K562 (cell line): ENCODE measurements at regions not wholly inside any gene's neighbourhood (a gene's known extent, or its start where the extent isn't known, plus 50 kb on each side); places are given as distances from the start of the nearest gene placed in this dataset.

Experiments used
- CREBBP ChIP-seq: IDR thresholded peaks from one replicate; pipeline ENCODE4 v1.6.1; 2012; ENCODE audit warnings: low read depth, mild to moderate bottlenecking, control low read depth, inconsistent platforms, low read length
- HDAC2 ChIP-seq: fragments of 450-650 bp; IDR thresholded peaks from 2 replicates; pipeline ENCODE4 v1.6.1; 2016; ENCODE audit warnings: mild to moderate bottlenecking
- HDAC6 ChIP-seq: IDR thresholded peaks from 2 replicates; pipeline ENCODE4 v1.6.1; 2012; ENCODE audit warnings: low read depth, mild to moderate bottlenecking, control low read depth, inconsistent platforms, low read length, moderate library complexity
- POLR3A ChIP-seq: IDR thresholded peaks from 2 replicates; pipeline ENCODE4 v1.6.1; 2011; ENCODE audit warnings: borderline replicate concordance, mild to moderate bottlenecking, moderate library complexity; ENCODE audit not compliant: insufficient read length, insufficient read depth; ENCODE audit errors: extremely low read depth
- TAL1 ChIP-seq: fragments of 450-650 bp; IDR thresholded peaks from 2 replicates; pipeline ENCODE4 v1.6.1; 2016; ENCODE audit warnings: mild to moderate bottlenecking
- THAP7 ChIP-seq: fragments of 250-450 bp; sonication (Bioruptor Pico); IDR thresholded peaks from 2 replicates; pipeline ENCODE4 v1.5.0; 2021
- TSHZ1 ChIP-seq: fragments of 250-450 bp; sonication (Bioruptor Pico); IDR thresholded peaks from 2 replicates; pipeline ENCODE4 v1.4.0; 2020; ENCODE audit warnings: mild to moderate bottlenecking, moderate library complexity
- ZBTB11 ChIP-seq, 3 experiments: fragments of 200-800 bp in 1 of 3; fragments of 250-450 bp in 1 of 3; fragments of 450-650 bp in 1 of 3; sonication (Bioruptor Pico) in 1 of 3; sonication (Bioruptor generic) in 1 of 3; formaldehyde crosslinking in 1 of 3; IDR thresholded peaks; 2 replicates each; pipeline versions ENCODE4 v1.6.1 to v1.8.0; 2016 to 2022; ENCODE audit warnings: mild to moderate bottlenecking in 2 of 3, missing genetic modification characterization in 2 of 3, missing compliant biosample characterization in 1 of 3, moderate library complexity in 1 of 3
- ZNF561 ChIP-seq: fragments of 450-650 bp; formaldehyde crosslinking; conservative IDR thresholded peaks from 2 replicates; pipeline ENCODE4 v1.4.0; 2020; ENCODE audit warnings: mild to moderate bottlenecking, moderate library complexity
- ZNF609 ChIP-seq: sonication (generic); formaldehyde crosslinking; IDR thresholded peaks from 2 replicates; pipeline ENCODE4 v1.8.1; 2023; ENCODE audit warnings: missing genetic modification reagents, mild to moderate bottlenecking, borderline replicate concordance

GRCh38 chr15:89399238-89400115 lies 64.9 kb upstream of the POLG start (continued):
- TF ChIP-seq ZNF609: no peak
- TF ChIP-seq POLR3A: no peak
- TF ChIP-seq HDAC6: no peak
- TF ChIP-seq ZNF561: no peak
- TF ChIP-seq TSHZ1: no peak
- TF ChIP-seq HDAC2: no peak
- peak in 1 of 3 experiments; percentile 80; a peak in 2 of 6 replicates for TF ChIP-seq ZBTB11 (CRISPR knock-in tag; IDR thresholded peaks at IDR 0.05)
- TF ChIP-seq THAP7 (CRISPR knock-in tag): no peak
- TF ChIP-seq TAL1: no peak
- no peak for TF ChIP-seq CREBBP
